Vagina (tissue), 2 donors: ENCODE measurements at regions not wholly inside any gene's neighbourhood (a gene's known extent, or its start where the extent isn't known, plus 50 kb on each side); places are given as distances from the start of the nearest gene placed in this dataset.

Experiments used
- POLR2A ChIP-seq, 2 donors: fragments of 450-650 bp; IDR thresholded peaks; one replicate each; pipeline ENCODE4 v1.6.1; 2017; ENCODE audit warnings: antibody characterized with exemption in 2 of 2, mild to moderate bottlenecking in 2 of 2, moderate library complexity in 2 of 2
- POLR2AphosphoS5 ChIP-seq, 2 donors: sonication (generic); formaldehyde crosslinking; IDR thresholded peaks; one replicate each; pipeline ENCODE4 v1.9.0; 2017; ENCODE audit warnings: antibody characterized with exemption in 2 of 2, mild to moderate bottlenecking in 2 of 2, low read depth in 1 of 2; ENCODE audit not compliant: insufficient read depth in 1 of 2
- TF ChIP-seq, protein P1 (sequence below), 3 experiments: fragments of 450-650 bp in 2 of 3; fragments of 200-600 bp in 1 of 3; sonication (generic) in 1 of 3; IDR thresholded peaks; one replicate each; pipeline ENCODE4 v1.5.1; 2017 to 2019; ENCODE audit warnings: antibody characterized with exemption in 3 of 3, mild to moderate bottlenecking in 2 of 3, moderate library complexity in 2 of 3

DNA sequence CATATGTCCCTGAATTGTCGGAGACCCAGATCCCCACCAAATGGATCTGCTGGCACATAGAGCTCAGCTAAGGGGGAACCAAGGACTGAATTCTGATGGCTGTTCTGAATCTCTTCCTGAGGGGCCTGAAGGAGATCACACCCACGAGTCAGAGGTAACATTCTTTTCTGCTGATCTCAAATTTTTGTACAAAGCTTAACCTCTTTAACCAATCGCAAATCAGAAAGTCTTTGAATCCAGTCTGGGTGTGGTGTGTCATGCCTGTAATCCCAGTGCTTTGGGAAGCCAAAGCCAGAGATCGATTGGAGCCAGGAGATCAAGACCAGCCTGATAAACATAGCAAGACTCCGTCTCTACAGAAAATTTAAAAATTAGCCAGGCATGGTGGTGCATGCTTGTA, 62.8 kb upstream of the PRRC2C start:
- TF ChIP-seq, protein P1, sequence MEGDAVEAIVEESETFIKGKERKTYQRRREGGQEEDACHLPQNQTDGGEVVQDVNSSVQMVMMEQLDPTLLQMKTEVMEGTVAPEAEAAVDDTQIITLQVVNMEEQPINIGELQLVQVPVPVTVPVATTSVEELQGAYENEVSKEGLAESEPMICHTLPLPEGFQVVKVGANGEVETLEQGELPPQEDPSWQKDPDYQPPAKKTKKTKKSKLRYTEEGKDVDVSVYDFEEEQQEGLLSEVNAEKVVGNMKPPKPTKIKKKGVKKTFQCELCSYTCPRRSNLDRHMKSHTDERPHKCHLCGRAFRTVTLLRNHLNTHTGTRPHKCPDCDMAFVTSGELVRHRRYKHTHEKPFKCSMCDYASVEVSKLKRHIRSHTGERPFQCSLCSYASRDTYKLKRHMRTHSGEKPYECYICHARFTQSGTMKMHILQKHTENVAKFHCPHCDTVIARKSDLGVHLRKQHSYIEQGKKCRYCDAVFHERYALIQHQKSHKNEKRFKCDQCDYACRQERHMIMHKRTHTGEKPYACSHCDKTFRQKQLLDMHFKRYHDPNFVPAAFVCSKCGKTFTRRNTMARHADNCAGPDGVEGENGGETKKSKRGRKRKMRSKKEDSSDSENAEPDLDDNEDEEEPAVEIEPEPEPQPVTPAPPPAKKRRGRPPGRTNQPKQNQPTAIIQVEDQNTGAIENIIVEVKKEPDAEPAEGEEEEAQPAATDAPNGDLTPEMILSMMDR (IDR thresholded peaks at IDR 0.05) = no peak
- TF ChIP-seq POLR2AphosphoS5 (IDR thresholded peaks at IDR 0.05; ENCODE audit: insufficient read depth in 1 of 2, low read depth in 1 of 2) = no peak
- TF ChIP-seq POLR2A (IDR thresholded peaks at IDR 0.05) = no peak
